Neural cell (in vitro differentiated cells): ENCODE measurements at regions not wholly inside any gene's neighbourhood (a gene's known extent, or its start where the extent isn't known, plus 50 kb on each side); places are given as distances from the start of the nearest gene placed in this dataset.

Experiments
- H2AFZ ChIP-seq: fragments of 200-600, 300-800 bp; sonication (generic), shearing (Covaris generic); 2 replicates; pipeline ENCODE4 v1.6.0; 2014; ENCODE audit warnings: low read depth, mild to moderate bottlenecking, antibody characterized with exemption, low read length, moderate library complexity
- H3F3A ChIP-seq: fragments of 200-600 bp; shearing (Covaris generic); 2 replicates; pipeline ENCODE4 v1.6.1; 2016; ENCODE audit warnings: mild to moderate bottlenecking, moderate library complexity, mixed read lengths, antibody characterized with exemption, low read length; ENCODE audit not compliant: insufficient read depth, poor library complexity, severe bottlenecking
- H3K27ac ChIP-seq: fragments of 200-600, 300-800 bp; sonication (generic), shearing (Covaris generic); 2 replicates; pipeline ENCODE4 v1.5.1; 2014; ENCODE audit warnings: mild to moderate bottlenecking, low read length, moderate library complexity
- H3K27me3 ChIP-seq: fragments of 300-800, 200-600 bp; sonication (generic), shearing (Covaris generic); 2 replicates; pipeline ENCODE4 v1.6.0; 2014; ENCODE audit warnings: mild to moderate bottlenecking, low read depth, low read length, moderate library complexity; ENCODE audit not compliant: insufficient read depth
- H3K36me3 ChIP-seq: fragments of 300-800, 200-600 bp; sonication (generic), shearing (Covaris generic); 2 replicates; pipeline ENCODE4 v1.5.1; 2014; ENCODE audit warnings: mild to moderate bottlenecking, antibody characterized with exemption, low read length, moderate library complexity; ENCODE audit not compliant: insufficient read depth
- H3K4me2 ChIP-seq: fragments of 300-800, 200-600 bp; sonication (generic), shearing (Covaris generic); 2 replicates; pipeline ENCODE4 v1.6.0; 2014; ENCODE audit warnings: mild to moderate bottlenecking, low read length
- H3K4me3 ChIP-seq: fragments of 300-800, 200-600 bp; sonication (generic), shearing (Covaris generic); 2 replicates; pipeline ENCODE4 v1.5.1; 2014; ENCODE audit warnings: mild to moderate bottlenecking, low read length, moderate library complexity
- H3K79me2 ChIP-seq: fragments of 200-600 bp; shearing (Covaris generic); replicated peaks from 2 replicates; pipeline ENCODE4 v1.6.0; 2014; ENCODE audit warnings: mild to moderate bottlenecking, low read length, moderate library complexity; ENCODE audit not compliant: insufficient read depth
- H3K9ac ChIP-seq: fragments of 300-800, 200-600 bp; sonication (generic), shearing (Covaris generic); 2 replicates; pipeline ENCODE4 v1.6.1; 2016; ENCODE audit warnings: mild to moderate bottlenecking, low read length, mixed read lengths
- H3K9me2 ChIP-seq: fragments of 200-600 bp; shearing (Covaris generic); 2 replicates; pipeline ENCODE4 v1.6.1; 2016; ENCODE audit warnings: mild to moderate bottlenecking, low read length, mixed read lengths; ENCODE audit not compliant: insufficient read depth
- H3K9me3 ChIP-seq: fragments of 200-600, 300-800 bp; sonication (generic), shearing (Covaris generic); 2 replicates; pipeline ENCODE4 v1.6.1; 2016; ENCODE audit warnings: mild to moderate bottlenecking, mixed run types, low read length, moderate library complexity, mixed read lengths
- H4K20me1 ChIP-seq: fragments of 200-600 bp; shearing (Covaris generic); 2 replicates; pipeline ENCODE4 v1.6.1; 2016; ENCODE audit warnings: mild to moderate bottlenecking, mixed run types; ENCODE audit not compliant: insufficient read depth
- CTCF ChIP-seq: fragments of 450-650 bp; IDR thresholded peaks from 2 replicates; pipeline ENCODE4 v1.5.1; 2014; ENCODE audit warnings: antibody characterized with exemption, mild to moderate bottlenecking, moderate library complexity; ENCODE audit not compliant: poor library complexity, severe bottlenecking
- EP300 ChIP-seq: fragments of 450-650 bp; conservative IDR thresholded peaks from 2 replicates; pipeline ENCODE4 v1.6.1; 2014; ENCODE audit warnings: antibody characterized with exemption, mild to moderate bottlenecking, moderate library complexity; ENCODE audit not compliant: poor library complexity, severe bottlenecking
- EZH2 ChIP-seq: fragments of 200-600, 300-800 bp; shearing (Covaris generic), sonication (generic); IDR thresholded peaks from 2 replicates; pipeline ENCODE4 v1.6.1; 2014; ENCODE audit warnings: antibody characterized with exemption, low read length, borderline replicate concordance, mild to moderate bottlenecking; ENCODE audit not compliant: insufficient read depth, poor library complexity, severe bottlenecking
- MXI1 ChIP-seq: fragments of 450-650 bp; conservative IDR thresholded peaks from 2 replicates; pipeline ENCODE4 v1.6.1; 2014; ENCODE audit warnings: antibody characterized with exemption, mild to moderate bottlenecking; ENCODE audit not compliant: poor library complexity, severe bottlenecking
- POLR2AphosphoS5 ChIP-seq: IDR thresholded peaks from 2 replicates; pipeline ENCODE4 v1.6.1; 2012
- RAD21 ChIP-seq: fragments of 450-650 bp; conservative IDR thresholded peaks from 2 replicates; pipeline ENCODE4 v1.6.1; 2014; ENCODE audit warnings: antibody characterized with exemption, mild to moderate bottlenecking, moderate library complexity
- REST ChIP-seq: IDR thresholded peaks from 2 replicates; pipeline ENCODE4 v1.6.1; 2012; ENCODE audit warnings: borderline replicate concordance
- SMC3 ChIP-seq: fragments of 450-650 bp; conservative IDR thresholded peaks from 2 replicates; pipeline ENCODE4 v1.6.1; 2014; ENCODE audit warnings: antibody characterized with exemption, mild to moderate bottlenecking, moderate library complexity; ENCODE audit not compliant: poor library complexity
- TAF1 ChIP-seq: IDR thresholded peaks from 2 replicates; pipeline ENCODE4 v1.6.1; 2012; ENCODE audit warnings: low read depth

GRCh38 chr18:5707586-5707985 is 163.8 kb upstream of the EPB41L3 start:
- Histone ChIP-seq H3K79me2 (no peaks in the 10 kb centered on the region), H2AFZ (no peak overlapping the region), H3K27ac (no peak overlapping the region), H3K9me3 (no peaks in the 10 kb centered on the region), H3K9me2 (no peaks in the 10 kb centered on the region), H3K4me3 (no peak overlapping the region), H4K20me1 (no peaks in the 10 kb centered on the region), H3K36me3 (no peaks in the 10 kb centered on the region), H3K27me3 (no peaks in the 10 kb centered on the region), H3K4me2 (no peak overlapping the region), H3K9ac (no peak overlapping the region), H3F3A (no peaks in the 10 kb centered on the region)
- TF ChIP-seq EZH2 = no peak
- TF ChIP-seq RAD21 = no peak
- no peak for TF ChIP-seq POLR2AphosphoS5
- TF ChIP-seq MXI1 = no peak
- no peak for TF ChIP-seq EP300
- no peak for TF ChIP-seq REST
- no peak for TF ChIP-seq TAF1
- TF ChIP-seq CTCF = no peak
- TF ChIP-seq SMC3 = no peak

GRCh38 chr18:5705393-5705792 is 161.6 kb upstream of the EPB41L3 start:
- Histone ChIP-seq H3K9ac (no peak overlapping the region), H3K4me2 (no peak overlapping the region), H3K9me2 (no peaks in the 10 kb centered on the region), H3K9me3 (no peaks in the 10 kb centered on the region), H3K27ac (no peak overlapping the region), H3K79me2 (no peaks in the 10 kb centered on the region), H4K20me1 (no peaks in the 10 kb centered on the region), H3K4me3 (no peak overlapping the region), H2AFZ (no peak overlapping the region), H3F3A (no peaks in the 10 kb centered on the region), H3K36me3 (no peaks in the 10 kb centered on the region), H3K27me3 (no peaks in the 10 kb centered on the region)
- TF ChIP-seq EP300 (no peak), TAF1 (no peak), SMC3 (no peak), EZH2 (no peak)

- Histone ChIP-seq H3F3A (no peaks in the 10 kb centered on the region), H2AFZ (no peak overlapping the region), H4K20me1 (no peaks in the 10 kb centered on the region), H3K27ac (no peak overlapping the region), H3K4me2 (no peak overlapping the region), H3K36me3 (no peaks in the 10 kb centered on the region), H3K9ac (no peak overlapping the region), H3K79me2 (no peaks in the 10 kb centered on the region), H3K9me2 (no peaks in the 10 kb centered on the region), H3K4me3 (no peak overlapping the region), H3K9me3 (no peaks in the 10 kb centered on the region), H3K27me3 (no peaks in the 10 kb centered on the region)
- TF ChIP-seq TAF1 = no peak
- TF ChIP-seq RAD21 = no peak
- no peak for TF ChIP-seq EP300
- TF ChIP-seq POLR2AphosphoS5 = no peak
- TF ChIP-seq SMC3 = no peak
- no peak for TF ChIP-seq REST
- no peak for TF ChIP-seq EZH2
- TF ChIP-seq MXI1 = no peak
- TF ChIP-seq CTCF = no peak
Observed at GRCh38 chr18:5704847-5705246, 161.1 kb upstream of the EPB41L3 start.
